ENCODE measurements at regions not wholly inside any gene's neighbourhood (a gene's known extent, or its start where the extent isn't known, plus 50 kb on each side); places are given as distances from the start of the nearest gene placed in this dataset.

GRCh38 chrX:40502688-40503087 is 78.1 kb upstream of the ATP6AP2 start:
- Histone ChIP-seq H3K9me3 (no peaks in the 10 kb centered on the region), H3K4me1 (no peaks in the 10 kb centered on the region), H3K27ac (replicated peaks in 1 of 4) (no peak overlapping the region), H3K36me3 (no peaks in the 10 kb centered on the region), H3K4me3 (no peak overlapping the region), H3K27me3 (no peaks in the 10 kb centered on the region)
- no peak for TF ChIP-seq EP300 (IDR thresholded peaks at IDR 0.05)
- no peak for TF ChIP-seq CTCF (IDR thresholded peaks at IDR 0.05)
- no peak for TF ChIP-seq POLR2AphosphoS5 (IDR thresholded peaks at IDR 0.05)
- no peak for TF ChIP-seq POLR2A (IDR thresholded peaks at IDR 0.05; ENCODE audit: low read depth)
- no peak for DNase-seq (ENCODE audit: extremely low spot score)
- intact Hi-C loops (cut with DNase I), result no loop called here

GRCh38 chrX:40501164-40501855 is 79.5 kb upstream of the ATP6AP2 start:
- Histone ChIP-seq H3K36me3 (no peaks in the 10 kb centered on the region), H3K4me1 (no peaks in the 10 kb centered on the region), H3K27me3 (no peaks in the 10 kb centered on the region), H3K27ac (replicated peaks in 1 of 4) (no peak overlapping the region), H3K4me3 (no peak overlapping the region), H3K9me3 (peaks cover 0 to 4% (median 0%) of the 10 kb centered on the region in 4 donors)
- intact Hi-C loops (cut with DNase I), result no loop called here
- TF ChIP-seq CTCF (IDR thresholded peaks at IDR 0.05) (no peak), POLR2AphosphoS5 (IDR thresholded peaks at IDR 0.05) (no peak), POLR2A (IDR thresholded peaks at IDR 0.05; ENCODE audit: low read depth) (no peak), EP300 (IDR thresholded peaks at IDR 0.05) (no peak)
- 84% methylated on average over 11 of the region's 11 CpGs for WGBS
- no peak for DNase-seq (ENCODE audit: extremely low spot score)

- intact Hi-C loops (cut with DNase I), result no loop called here
- Histone ChIP-seq H3K36me3 (no peaks in the 10 kb centered on the region), H3K4me3 (no peak overlapping the region), H3K27ac (replicated peaks in 1 of 4) (no peak overlapping the region), H3K27me3 (no peaks in the 10 kb centered on the region), H3K4me1 (no peaks in the 10 kb centered on the region), H3K9me3 (peaks cover 0 to 15% (median 2%) of the 10 kb centered on the region in 4 donors)
- WGBS, result 45% methylated on average over 3 of the region's 4 CpGs
- no peak for DNase-seq (ENCODE audit: extremely low spot score)
- TF ChIP-seq EP300 (IDR thresholded peaks at IDR 0.05) (no peak), CTCF (IDR thresholded peaks at IDR 0.05) (peak in 1 of 3 experiments; percentile 7)
These were observed 84.0 kb upstream of the ATP6AP2 start for GRCh38 chrX:40496728-40497127.

GRCh38 chrX:40495659-40496058 is 85.1 kb upstream of the ATP6AP2 start:
- intact Hi-C loops (cut with DNase I), result no loop called here

More at GRCh38 chrX:40495659-40496058, 85.1 kb upstream of the ATP6AP2 start:
- Histone ChIP-seq H3K4me1 (no peaks in the 10 kb centered on the region), H3K9me3 (peaks cover 0 to 15% (median 2%) of the 10 kb centered on the region in 4 donors), H3K4me3 (no peak overlapping the region), H3K27ac (replicated peaks in 1 of 4) (no peak overlapping the region), H3K36me3 (no peaks in the 10 kb centered on the region), H3K27me3 (no peaks in the 10 kb centered on the region)
- TF ChIP-seq POLR2A (IDR thresholded peaks at IDR 0.05; ENCODE audit: low read depth) (no peak), POLR2AphosphoS5 (IDR thresholded peaks at IDR 0.05) (no peak), CTCF (IDR thresholded peaks at IDR 0.05) (no peak), EP300 (IDR thresholded peaks at IDR 0.05) (no peak)
- WGBS, result no CpG with 5 or more reads among the region's 1 CpG
- no peak for DNase-seq (ENCODE audit: extremely low spot score)

All from esophagus muscularis mucosa (tissue), 4 donors.